CD4-positive, alpha-beta T cell treated with Interleukin-1 beta for 1 hour (primary cell): ENCODE measurements at regions not wholly inside any gene's neighbourhood (a gene's known extent, or its start where the extent isn't known, plus 50 kb on each side); places are given as distances from the start of the nearest gene placed in this dataset.

ENCODE experiments used
- DNase-seq, 2 donors: peaks; one replicate each; pipeline ENCODE4 v3.0.0-alpha.2; 2020 to 2022

GRCh38 chr18:61107113-61107512 lies 226.1 kb upstream of the CDH20 start:
- no peak for DNase-seq

GRCh38 chr18:61108706-61109105 lies 224.5 kb upstream of the CDH20 start:
- no peak for DNase-seq

- DNase-seq: no peak
Measured at GRCh38 chr18:61123309-61123708, 209.9 kb upstream of the CDH20 start.

GRCh38 chr18:61127714-61128467 lies 205.3 kb upstream of the CDH20 start:
- DNase-seq: no peak

GRCh38 chr18:61129001-61129400 lies 204.2 kb upstream of the CDH20 start:
- no peak for DNase-seq

- DNase-seq: no peak
Measured at GRCh38 chr18:61132031-61132430, 201.2 kb upstream of the CDH20 start.

- DNase-seq: no peak
Measured at GRCh38 chr18:61133783-61134182, 199.4 kb upstream of the CDH20 start.

GRCh38 chr18:61136711-61137251 lies 196.4 kb upstream of the CDH20 start:
- DNase-seq: no peak

GRCh38 chr18:61141691-61142090 lies 191.5 kb upstream of the CDH20 start:
- DNase-seq: no peak

GRCh38 chr18:61148322-61148721 lies 184.9 kb upstream of the CDH20 start:
- no peak for DNase-seq

- no peak for DNase-seq
Measured at GRCh38 chr18:61149786-61150185, 183.4 kb upstream of the CDH20 start.

- no peak for DNase-seq
Measured at GRCh38 chr18:61153571-61153970, 179.7 kb upstream of the CDH20 start.

GRCh38 chr18:61154866-61155265 lies 178.4 kb upstream of the CDH20 start:
- DNase-seq: no peak

- DNase-seq: no peak
Measured at GRCh38 chr18:61155586-61155985, 177.6 kb upstream of the CDH20 start.

GRCh38 chr18:61157451-61157850 lies 175.8 kb upstream of the CDH20 start:
- DNase-seq: no peak

GRCh38 chr18:61159246-61159645 lies 174.0 kb upstream of the CDH20 start:
- no peak for DNase-seq

- DNase-seq: no peak
Measured at GRCh38 chr18:61164321-61164720, 168.9 kb upstream of the CDH20 start.

GRCh38 chr18:61167902-61168301 lies 165.3 kb upstream of the CDH20 start:
- DNase-seq: no peak

- no peak for DNase-seq
Measured at GRCh38 chr18:61169386-61169785, 163.8 kb upstream of the CDH20 start.

- DNase-seq: no peak
Measured at GRCh38 chr18:61172624-61173023, 160.6 kb upstream of the CDH20 start.

- no peak for DNase-seq
Measured at GRCh38 chr18:61173554-61173953, 159.7 kb upstream of the CDH20 start.

- DNase-seq: no peak
Measured at GRCh38 chr18:61183798-61184197, 149.4 kb upstream of the CDH20 start.

- no peak for DNase-seq
Measured at GRCh38 chr18:61187971-61188370, 145.3 kb upstream of the CDH20 start.

GRCh38 chr18:61189376-61189775 lies 143.9 kb upstream of the CDH20 start:
- DNase-seq: no peak

GRCh38 chr18:61194726-61195125 lies 138.5 kb upstream of the CDH20 start:
- DNase-seq: no peak
